WTC11 (cell line): ENCODE measurements at regions not wholly inside any gene's neighbourhood (a gene's known extent, or its start where the extent isn't known, plus 50 kb on each side); places are given as distances from the start of the nearest gene placed in this dataset.
A peak's percentile ranks its signal among the peaks of the same experiment; 100 is the strongest.

Experiments
- ATAC-seq: fragments of 200-7000 bp; cut with Tn5 transposase; 2 replicates; pipeline ENCODE4 v1.10.0; 2021; ENCODE audit warnings: mild to moderate bottlenecking, moderate library complexity
- CTCF ChIA-PET: fragments of 300-600 bp; sonication (Branson Sonifier 250); formaldehyde crosslinking; loops from one replicate; lab custom pipeline; 2021; ENCODE audit warnings: antibody characterized with exemption; lab: Charles Lee
- POLR2A ChIA-PET: fragments of 350-600 bp; sonication (Branson Sonifier 250); formaldehyde crosslinking; loops from one replicate; lab custom pipeline; 2021; ENCODE audit warnings: antibody characterized with exemption; lab: Charles Lee
- DNase-seq: peaks from one replicate; pipeline ENCODE4 v3.0.0; 2021; ENCODE audit warnings: low spot score
- H3K27ac Mint-ChIP-seq: 2 replicates; pipeline ENCODE4 v1.8.0; 2021; ENCODE audit warnings: mixed read lengths
- H3K27me3 Mint-ChIP-seq: 2 replicates; pipeline ENCODE4 v1.8.0; 2021; ENCODE audit warnings: low read depth, mild to moderate bottlenecking, moderate library complexity, mixed read lengths
- H3K36me3 Mint-ChIP-seq: 2 replicates; pipeline ENCODE4 v1.8.0; 2021; ENCODE audit warnings: mixed read lengths
- H3K4me1 Mint-ChIP-seq: 2 replicates; pipeline ENCODE4 v1.8.0; 2022; ENCODE audit warnings: mixed read lengths
- H3K4me3 Mint-ChIP-seq: 2 replicates; pipeline ENCODE4 v1.8.0; 2021; ENCODE audit warnings: mild to moderate bottlenecking, moderate library complexity, mixed read lengths
- H3K9me3 Mint-ChIP-seq: 2 replicates; pipeline ENCODE4 v1.8.0; 2021; ENCODE audit warnings: mixed read lengths
- ATF2 ChIP-seq: sonication (generic); formaldehyde crosslinking; IDR thresholded peaks from 2 replicates; pipeline ENCODE4 v1.8.1; 2022; ENCODE audit warnings: low read depth, missing genetic modification reagents, borderline replicate concordance
- ATF3 ChIP-seq: sonication (generic); formaldehyde crosslinking; conservative IDR thresholded peaks from 2 replicates; pipeline ENCODE4 v1.8.1; 2022; ENCODE audit warnings: mild to moderate bottlenecking, missing genetic modification reagents
- CBFB ChIP-seq: sonication (generic); formaldehyde crosslinking; IDR thresholded peaks from 2 replicates; pipeline ENCODE4 v1.8.1; 2022; ENCODE audit warnings: mild to moderate bottlenecking, low read depth, missing genetic modification reagents
- E2F4 ChIP-seq: sonication (generic); formaldehyde crosslinking; IDR thresholded peaks from 2 replicates; pipeline ENCODE4 v1.8.1; 2022; ENCODE audit warnings: low read depth, mild to moderate bottlenecking, moderate library complexity, missing genetic modification reagents, borderline replicate concordance
- EMX1 ChIP-seq: fragments of 250-450 bp; sonication (Bioruptor Pico); IDR thresholded peaks from 2 replicates; pipeline ENCODE4 v1.8.0; 2021; ENCODE audit warnings: mild to moderate bottlenecking
- ETV6 ChIP-seq: sonication (generic); formaldehyde crosslinking; IDR thresholded peaks from 2 replicates; pipeline ENCODE4 v1.8.1; 2022; ENCODE audit warnings: mild to moderate bottlenecking, missing genetic modification reagents
- FOXP1 ChIP-seq: sonication (generic); formaldehyde crosslinking; IDR thresholded peaks from 2 replicates; pipeline ENCODE4 v1.8.0; 2022; ENCODE audit warnings: missing genetic modification reagents, mild to moderate bottlenecking, moderate library complexity, borderline replicate concordance
- IRF2 ChIP-seq: sonication (generic); formaldehyde crosslinking; IDR thresholded peaks from 2 replicates; pipeline ENCODE4 v1.8.0; 2022; ENCODE audit warnings: low read depth, missing genetic modification reagents, borderline replicate concordance
- MYBL2 ChIP-seq: sonication (generic); formaldehyde crosslinking; IDR thresholded peaks from 2 replicates; pipeline ENCODE4 v1.8.1; 2023; ENCODE audit warnings: mild to moderate bottlenecking, moderate library complexity, missing genetic modification reagents
- NFYB ChIP-seq: sonication (generic); formaldehyde crosslinking; conservative IDR thresholded peaks from 2 replicates; pipeline ENCODE4 v1.8.0; 2022; ENCODE audit warnings: low read depth, missing genetic modification reagents
- NR2C2 ChIP-seq: sonication (generic); formaldehyde crosslinking; IDR thresholded peaks from 2 replicates; pipeline ENCODE4 v1.8.0; 2022; ENCODE audit warnings: mild to moderate bottlenecking, missing genetic modification reagents
- PREB ChIP-seq: sonication (generic); formaldehyde crosslinking; IDR thresholded peaks from 2 replicates; pipeline ENCODE4 v1.8.1; 2022; ENCODE audit warnings: mild to moderate bottlenecking, missing genetic modification reagents, moderate library complexity, borderline replicate concordance
- RELA ChIP-seq: sonication (generic); formaldehyde crosslinking; IDR thresholded peaks from 2 replicates; pipeline ENCODE4 v1.8.1; 2022; ENCODE audit warnings: missing genetic modification reagents, mild to moderate bottlenecking, borderline replicate concordance
- TP53 ChIP-seq: sonication (generic); formaldehyde crosslinking; IDR thresholded peaks from 2 replicates; pipeline ENCODE4 v1.8.1; 2023; ENCODE audit warnings: mild to moderate bottlenecking, missing genetic modification reagents
- ZNF121 ChIP-seq: sonication (generic); formaldehyde crosslinking; IDR thresholded peaks from 2 replicates; pipeline ENCODE4 v1.8.0; 2023; ENCODE audit warnings: missing genetic modification reagents
- ZNF281 ChIP-seq: sonication (generic); formaldehyde crosslinking; IDR thresholded peaks from 2 replicates; pipeline ENCODE4 v1.8.0; 2023; ENCODE audit warnings: mild to moderate bottlenecking, missing genetic modification reagents
- ZNF317 ChIP-seq: sonication (generic); formaldehyde crosslinking; IDR thresholded peaks from 2 replicates; pipeline ENCODE4 v1.8.1; 2023; ENCODE audit warnings: low read depth, mild to moderate bottlenecking, moderate library complexity, missing genetic modification reagents, borderline replicate concordance

- H3K9me3 Mint-ChIP-seq: peaks cover 4% of the 10 kb centered on the region; the same call in 1 of the 2 replicates
- H3K36me3 Mint-ChIP-seq: no peaks in the 10 kb centered on the region
- peaks cover 10% of the 10 kb centered on the region; the same call in 1 of the 2 replicates for H3K4me1 Mint-ChIP-seq
- peak; percentile 50 for DNase-seq
- CTCF ChIA-PET: interaction anchor here (0.6 to 1.2 kb wide), 4 partner anchors 8 to 213 kb away, joined by 3 to 5 read pairs (median 4); no protein-coding TSS in a partner anchor
- no peak overlapping the region for H3K4me3 Mint-ChIP-seq
- POLR2A ChIA-PET: no interaction called here
- no peak overlapping the region for H3K27ac Mint-ChIP-seq
- H3K27me3 Mint-ChIP-seq: no peaks in the 10 kb centered on the region
- TF ChIP-seq IRF2 (CRISPR knock-in tag): no peak
- no peak for TF ChIP-seq ZNF281 (CRISPR knock-in tag)
- no peak for TF ChIP-seq ATF3 (CRISPR knock-in tag)
- TF ChIP-seq RELA: no peak
- TF ChIP-seq CBFB (CRISPR knock-in tag): no peak
- no peak for TF ChIP-seq ATF2 (CRISPR knock-in tag)
- TF ChIP-seq MYBL2 (CRISPR knock-in tag): no peak
- TF ChIP-seq PREB (CRISPR knock-in tag): no peak
- no peak for TF ChIP-seq NFYB (CRISPR knock-in tag)
- no peak for TF ChIP-seq FOXP1 (CRISPR knock-in tag)
- TF ChIP-seq E2F4 (CRISPR knock-in tag): no peak
- peak; percentile 22; the same call in 1 of the 2 replicates for ATAC-seq
Measured at GRCh38 chr12:4099276-4099675, 174.3 kb upstream of the CCND2 start.

GRCh38 chr12:4091016-4091743 lies 182.4 kb upstream of the CCND2 start:
- ChIA-PET CTCF (interaction anchor here (0.9 to 1.4 kb wide), 4 partner anchors 127 to 208 kb away, joined by 3 to 6 read pairs (median 4); no protein-coding TSS in a partner anchor), POLR2A (no interaction called here)
- Mint-ChIP-seq H3K4me1 (peaks cover 9% of the 10 kb centered on the region; the same call in 1 of the 2 replicates), H3K4me3 (no peak overlapping the region), H3K9me3 (peaks cover 4% of the 10 kb centered on the region), H3K36me3 (no peaks in the 10 kb centered on the region), H3K27ac (no peak overlapping the region), H3K27me3 (no peaks in the 10 kb centered on the region)
- DNase-seq: no peak
- TF ChIP-seq ETV6 (CRISPR knock-in tag) (no peak), ZNF317 (CRISPR knock-in tag) (no peak), EMX1 (no peak), MYBL2 (CRISPR knock-in tag) (no peak), NR2C2 (CRISPR knock-in tag) (no peak), ZNF121 (CRISPR knock-in tag) (no peak), TP53 (CRISPR knock-in tag) (no peak)
- ATAC-seq: no peak
